ENCODE measurements at regions not wholly inside any gene's neighbourhood (a gene's known extent, or its start where the extent isn't known, plus 50 kb on each side); places are given as distances from the start of the nearest gene placed in this dataset.

GRCh38 chr1:8112611-8113261 is 86.6 kb upstream of the ERRFI1 start:
- DNase-seq, result no peak

- no peak for DNase-seq
Measured at GRCh38 chr1:8111560-8111959, 85.5 kb upstream of the ERRFI1 start.

GRCh38 chr1:8109216-8109615 is 83.1 kb upstream of the ERRFI1 start:
- DNase-seq, result no peak

GRCh38 chr1:8107897-8108296 is 81.8 kb upstream of the ERRFI1 start:
- DNase-seq, result no peak

DNA sequence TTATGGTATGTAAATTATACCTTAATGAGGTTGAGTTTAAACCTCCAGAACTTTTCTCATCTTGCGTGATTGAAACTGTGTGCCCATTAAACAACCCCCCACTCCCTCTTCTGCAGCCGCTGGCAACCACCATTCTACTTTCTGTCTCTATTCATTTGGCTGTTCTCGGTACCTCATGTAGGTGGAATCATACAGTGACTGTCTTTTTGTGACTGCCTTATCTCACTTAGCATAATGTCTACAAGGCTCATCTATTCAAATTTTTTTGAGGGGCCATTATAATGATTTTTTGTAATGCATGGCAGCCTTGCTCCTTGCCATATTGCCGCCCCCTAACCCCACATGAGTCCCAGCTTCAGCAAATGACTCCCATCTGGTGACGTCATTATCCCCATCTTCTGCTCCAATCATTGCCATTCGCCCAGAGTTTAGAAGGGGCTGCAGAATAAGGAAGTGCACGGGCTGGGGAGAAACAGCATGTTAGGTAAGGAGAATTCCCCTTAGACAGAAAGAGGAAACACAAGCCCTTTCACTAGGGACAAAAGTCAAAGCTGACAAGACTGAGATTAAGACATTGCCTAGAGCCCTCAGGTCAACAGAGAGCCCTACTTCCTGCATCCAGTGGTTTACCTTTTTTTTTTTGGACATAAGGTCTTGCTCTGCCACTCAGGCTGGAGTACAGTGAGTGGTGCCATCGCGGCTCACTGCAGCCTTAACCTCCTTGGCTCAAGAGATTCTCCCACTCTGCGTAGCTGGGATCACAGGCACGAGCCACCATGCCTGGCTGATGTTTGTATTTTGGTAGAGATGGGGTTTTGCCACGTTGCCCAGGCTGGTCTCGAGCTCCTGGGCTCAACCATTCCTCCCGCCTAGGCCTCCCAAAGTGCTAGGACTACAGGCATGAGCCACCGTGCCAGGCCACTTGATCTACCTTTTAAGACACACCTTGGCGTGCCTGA is 78.4 kb upstream of the ERRFI1 start:
- DNase-seq, result no peak

DNA sequence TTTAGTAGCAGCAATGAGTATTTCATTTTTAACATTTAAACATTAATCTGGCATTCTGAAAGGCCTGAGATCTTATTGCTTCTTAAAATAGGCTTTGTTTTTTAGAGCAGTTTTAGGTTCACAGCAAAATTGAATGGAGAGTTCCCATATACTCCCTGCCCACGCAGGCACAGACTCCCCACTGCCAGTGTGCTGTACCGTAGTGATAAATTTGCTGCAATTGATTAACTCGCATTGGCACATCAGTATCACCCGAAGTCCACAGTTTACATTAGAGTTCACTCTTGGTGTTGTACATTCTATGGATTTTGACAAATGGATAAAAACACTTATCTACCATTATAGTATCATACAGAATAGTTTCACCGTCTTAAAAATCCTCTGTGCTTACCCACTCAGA is 71.8 kb upstream of the ERRFI1 start:
- peak; percentile 50 for DNase-seq

- peak; percentile 80 for DNase-seq
Measured at GRCh38 chr1:8097077-8097799, 71.1 kb upstream of the ERRFI1 start.

GRCh38 chr1:8096105-8097011 is 70.2 kb upstream of the ERRFI1 start:
- DNase-seq, result no peak

GRCh38 chr1:8095584-8095983 is 69.5 kb upstream of the ERRFI1 start:
- DNase-seq, result no peak

GRCh38 chr1:8094481-8095241 is 68.6 kb upstream of the ERRFI1 start:
- no peak for DNase-seq

- DNase-seq, result no peak
Measured at GRCh38 chr1:8093221-8093980, 67.3 kb upstream of the ERRFI1 start.

DNA sequence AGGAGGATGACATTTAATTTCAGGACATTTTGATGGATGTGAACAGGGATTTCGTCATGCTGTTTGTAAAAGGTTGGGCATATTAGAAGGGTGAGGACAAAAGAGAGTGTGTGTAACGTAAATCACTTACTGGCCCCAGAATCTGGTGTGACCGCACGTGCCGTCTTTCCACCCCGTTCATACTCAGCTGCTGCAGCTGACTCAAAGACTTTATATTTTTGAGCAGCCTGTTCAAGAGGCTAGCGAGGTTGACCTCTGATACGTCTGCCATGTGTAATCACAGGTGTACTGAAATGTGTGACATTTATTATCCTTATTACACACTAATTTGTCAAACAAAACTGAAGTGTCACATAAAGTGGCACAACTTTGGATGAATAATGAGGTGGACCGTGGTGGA is 66.5 kb upstream of the ERRFI1 start:
- DNase-seq, result no peak

- DNase-seq, result no peak
Measured at GRCh38 chr1:8091691-8092090, 65.6 kb upstream of the ERRFI1 start.

DNA sequence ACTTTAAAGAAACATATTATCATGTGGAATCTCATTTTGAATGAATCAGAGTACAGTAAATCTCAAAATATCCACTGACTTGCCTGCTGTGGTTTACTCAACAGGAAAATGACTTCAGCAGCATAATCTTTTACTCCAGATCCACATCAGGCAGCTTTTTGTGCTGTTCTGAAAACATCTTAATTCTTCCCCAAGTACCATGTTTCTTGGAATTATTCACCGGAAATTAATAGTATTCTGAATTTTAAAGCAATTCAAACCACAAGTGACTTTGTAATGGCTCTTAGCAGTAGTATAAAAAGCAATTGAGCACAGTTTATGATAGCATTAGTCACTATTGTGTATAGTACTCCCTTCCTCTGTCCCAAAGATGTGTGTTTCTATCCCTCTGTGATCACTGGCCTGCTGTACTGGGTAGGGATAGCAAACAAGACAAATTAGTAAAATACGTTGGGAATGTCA is 64.2 kb upstream of the ERRFI1 start:
- DNase-seq, result no peak

- no peak for DNase-seq
Measured at GRCh38 chr1:8089535-8090228, 63.6 kb upstream of the ERRFI1 start.

- no peak for DNase-seq
Measured at GRCh38 chr1:8086055-8086454, 59.9 kb upstream of the ERRFI1 start.

DNA sequence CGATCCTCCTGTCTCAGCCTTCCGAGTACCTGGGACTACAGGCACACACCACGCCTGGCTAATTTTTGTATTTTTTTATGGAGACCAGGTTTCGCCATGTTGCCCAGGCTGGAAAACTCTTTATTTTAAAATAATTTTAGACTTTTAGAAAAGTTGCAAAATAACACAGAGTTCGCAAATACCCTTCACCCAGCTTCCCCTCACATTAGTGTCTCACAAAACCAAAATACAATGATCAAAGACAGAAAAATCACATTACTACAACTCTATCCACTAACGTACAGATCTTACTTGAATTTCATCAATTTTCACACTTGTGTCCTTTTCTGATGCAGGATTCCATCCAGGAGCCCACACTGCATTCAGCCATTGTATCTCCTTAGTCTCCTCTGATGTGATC is 58.8 kb upstream of the ERRFI1 start:
- no peak for DNase-seq

DNA sequence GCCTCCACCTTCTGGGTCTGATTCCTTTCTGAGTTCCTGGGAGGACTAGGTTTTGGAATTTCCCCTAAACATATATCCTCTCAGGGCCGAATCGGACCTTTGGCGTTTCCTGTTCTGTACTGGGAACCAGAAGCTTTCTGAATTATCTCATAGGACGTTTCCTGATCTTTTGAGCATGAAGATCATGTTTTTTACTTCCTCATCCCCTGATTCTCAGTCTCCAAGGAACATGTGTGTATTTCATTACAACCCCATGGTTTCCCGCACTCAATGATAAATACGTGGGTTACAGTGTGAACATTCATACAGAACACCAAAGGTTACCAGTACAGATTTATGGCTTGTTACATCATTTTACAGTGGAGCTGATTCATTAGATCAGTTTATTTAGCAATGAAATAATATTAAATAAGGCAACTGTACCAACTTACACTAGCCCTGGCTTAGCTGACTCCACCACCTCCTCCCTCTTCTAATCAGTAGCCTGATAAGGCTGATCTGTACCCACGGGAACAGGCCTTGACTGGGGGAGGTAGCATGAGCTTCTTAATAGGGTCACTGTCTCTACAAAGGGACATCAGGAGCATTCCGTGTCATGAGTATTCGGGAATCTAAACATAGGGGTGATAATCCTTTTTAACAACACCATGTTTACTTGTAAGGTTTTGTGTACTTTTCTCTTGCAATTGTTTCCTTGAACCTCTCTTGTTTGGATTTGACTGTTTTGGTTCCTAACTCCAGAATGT is 57.8 kb upstream of the ERRFI1 start:
- no peak for DNase-seq

DNA sequence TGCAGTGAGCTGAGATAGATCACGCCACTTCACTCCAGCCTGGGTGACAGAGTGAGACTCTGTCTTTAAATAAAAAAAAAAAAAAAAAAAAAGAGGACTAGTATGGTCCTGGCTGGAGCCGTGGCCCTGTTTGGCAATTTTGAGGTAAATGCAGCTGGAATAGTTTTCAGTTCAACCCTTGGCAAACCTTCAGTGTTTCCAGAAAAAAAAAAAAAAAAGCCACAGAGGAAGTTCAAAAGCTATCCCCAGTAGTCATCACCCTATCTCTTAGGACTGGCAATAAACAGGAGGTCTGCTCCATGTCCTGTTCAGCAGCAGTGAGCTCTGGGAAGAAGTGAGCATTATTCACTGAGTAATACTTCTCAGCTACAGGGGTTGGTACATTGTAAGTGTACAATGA is 56.8 kb upstream of the ERRFI1 start:
- DNase-seq, result no peak
